Epithelial cell of proximal tubule (primary cell): ENCODE measurements at regions not wholly inside any gene's neighbourhood (a gene's known extent, or its start where the extent isn't known, plus 50 kb on each side); places are given as distances from the start of the nearest gene placed in this dataset.

Source experiments
- DNase-seq: peaks from one replicate; pipeline ENCODE4 v3.0.0-alpha.2; 2011; ENCODE audit warnings: low read depth
- H3K4me3 ChIP-seq: 2 replicates; pipeline ENCODE4 v1.5.1; 2011; ENCODE audit warnings: low read depth, mild to moderate bottlenecking, low read length
- CTCF ChIP-seq: conservative IDR thresholded peaks from 2 replicates; pipeline ENCODE4 v1.5.1; 2012; ENCODE audit warnings: low read depth, mild to moderate bottlenecking, low read length

- TF ChIP-seq CTCF = no peak
- no peak for DNase-seq
- no peak overlapping the region for H3K4me3 ChIP-seq
Observed at GRCh38 chr4:10275696-10276095, 159.1 kb upstream of the WDR1 start.

GRCh38 chr4:10273030-10273429 lies 156.4 kb upstream of the WDR1 start:
- no peak for DNase-seq
- no peak for TF ChIP-seq CTCF
- H3K4me3 ChIP-seq = no peak overlapping the region

GRCh38 chr4:10272511-10272910 lies 155.9 kb upstream of the WDR1 start:
- H3K4me3 ChIP-seq = no peak overlapping the region
- no peak for DNase-seq
- TF ChIP-seq CTCF = no peak

- TF ChIP-seq CTCF = no peak
- no peak overlapping the region for H3K4me3 ChIP-seq
- DNase-seq = no peak
Observed at GRCh38 chr4:10267066-10267465, 150.5 kb upstream of the WDR1 start.

GRCh38 chr4:10260777-10261176 lies 144.2 kb upstream of the WDR1 start:
- DNase-seq = no peak
- no peak overlapping the region for H3K4me3 ChIP-seq
- no peak for TF ChIP-seq CTCF

- no peak for TF ChIP-seq CTCF
- DNase-seq = no peak
- H3K4me3 ChIP-seq = no peak overlapping the region
Observed at GRCh38 chr4:10259976-10260375, 143.4 kb upstream of the WDR1 start.

- no peak for DNase-seq
- TF ChIP-seq CTCF = no peak
- no peak overlapping the region for H3K4me3 ChIP-seq
Observed at GRCh38 chr4:10256203-10256602, 139.6 kb upstream of the WDR1 start.
